Pancreas (tissue), 10 donors: ENCODE measurements at regions not wholly inside any gene's neighbourhood (a gene's known extent, or its start where the extent isn't known, plus 50 kb on each side); places are given as distances from the start of the nearest gene placed in this dataset.
"Not testable (repeated sequence)": the region's sequence is repeated elsewhere in the genome, so short reads cannot be mapped to it uniquely, and the experiment has no call there.

Experiments used
- ATAC-seq, 4 donors: fragments of 200-7000 bp; cut with Tn5 transposase; one replicate each; pipeline versions ENCODE4 v1.8.0 to v1.9.1; 2020; ENCODE audit warnings: mild to moderate bottlenecking in 4 of 4, moderate library complexity in 4 of 4
- DNase-seq, 6 donors: peaks; one replicate each; pipeline ENCODE4 v3.0.0-alpha.2; 2020
- FAIRE-seq: peaks from 2 replicates; lab custom pipeline; 2012; peaks lifted over from hg19 to GRCh38; lab: Jason Lieb, UNC
- H3K27ac ChIP-seq, 4 donors: fragments of 200-600 bp; sonication (generic); 1 replicate in 3 of 4; 2 replicates in 1 of 4; pipeline versions ENCODE4 v1.5.0 to v1.8.0; 2020
- H3K27me3 ChIP-seq, 4 donors: fragments of 200-600 bp; one replicate each; pipeline ENCODE4 v1.8.0; 2021
- H3K36me3 ChIP-seq, 3 donors: fragments of 200-600 bp; sonication (generic) in 1 of 3; one replicate each; pipeline versions ENCODE4 v1.5.0 to v1.8.0; 2020 to 2021
- H3K4me1 ChIP-seq, 3 donors: fragments of 200-600 bp; one replicate each; pipeline ENCODE4 v1.8.0; 2021
- H3K4me3 ChIP-seq, 4 donors: fragments of 200-600 bp; sonication (generic) in 2 of 4; one replicate each; pipeline versions ENCODE4 v1.5.0 to v1.8.0; 2020 to 2021
- H3K9me3 ChIP-seq, 4 donors: fragments of 200-600 bp; one replicate each; pipeline ENCODE4 v1.8.0; 2021
- WGBS, 2 donors: extraction: QIAGEN DNeasy Blood & Tissue Kit; methylation state at CpG; one replicate each; pipeline ENCODE4 v1.1.7; 2013; 5-methylcytosine and 5-hydroxymethylcytosine counted together
- intact Hi-C, 3 donors: fragments of 100-400 bp; cut with DNase I; formaldehyde crosslinking; loops; one replicate each; pipeline versions ENCODE4 v1.11.1 to v1.14.2; 2022
- TF ChIP-seq, protein P1 (sequence below), 4 donors: fragments of 200-600 bp; sonication (generic) in 3 of 4; IDR thresholded peaks; one replicate each; pipeline versions ENCODE4 v1.5.0 to v1.8.0; 2021; ENCODE audit warnings: antibody characterized with exemption in 4 of 4
- donor health status: healthy with polysubstance abuse.
- donor health status: DM: no; HTN: no; CAD: no; lungs with moderate emphysema.
- donor health status: DM: no; HTN: no; CAD: no.
- donor health status: control.
- donor health status: control.
- donor health status: Bipolar disorder and iron deficiency.
- donor health status: DM: yes; HTN: yes; CAD: no.
- donor health status: DM: no; HTN: no; CAD: no.
- donor health status: DM: no; HTN: no; CAD: no.
- donor health status: DM: yes; HTN: yes; CAD: no.

DNA sequence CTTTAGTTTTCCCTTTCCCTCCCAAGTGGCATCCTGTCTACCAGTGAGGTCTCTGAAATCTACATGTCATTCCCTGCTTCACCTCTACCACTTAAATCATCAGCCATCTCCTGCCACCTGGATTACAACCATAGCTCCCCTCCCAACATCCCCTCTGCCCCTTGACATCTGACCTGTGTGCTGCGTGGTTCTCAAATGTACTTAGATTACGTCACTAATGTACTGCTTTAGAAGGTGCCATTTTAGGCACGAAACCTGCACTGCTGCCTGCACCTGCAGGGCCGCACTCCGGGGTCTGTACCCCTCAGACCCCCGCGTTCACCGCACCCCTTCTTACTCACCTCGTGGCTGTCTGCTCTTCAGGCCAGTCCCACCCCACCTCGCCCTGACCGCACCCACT is 395.1 kb upstream of the MYT1L start:
- 68 to 84% methylated on average over 11 of the region's 11 CpGs for WGBS, 2 donors
- no peaks in the 10 kb centered on the region for H3K4me1 ChIP-seq
- H3K9me3 ChIP-seq = no peaks in the 10 kb centered on the region
- ATAC-seq (no peak), FAIRE-seq (no peak), DNase-seq (no peak)
- TF ChIP-seq, protein P1, sequence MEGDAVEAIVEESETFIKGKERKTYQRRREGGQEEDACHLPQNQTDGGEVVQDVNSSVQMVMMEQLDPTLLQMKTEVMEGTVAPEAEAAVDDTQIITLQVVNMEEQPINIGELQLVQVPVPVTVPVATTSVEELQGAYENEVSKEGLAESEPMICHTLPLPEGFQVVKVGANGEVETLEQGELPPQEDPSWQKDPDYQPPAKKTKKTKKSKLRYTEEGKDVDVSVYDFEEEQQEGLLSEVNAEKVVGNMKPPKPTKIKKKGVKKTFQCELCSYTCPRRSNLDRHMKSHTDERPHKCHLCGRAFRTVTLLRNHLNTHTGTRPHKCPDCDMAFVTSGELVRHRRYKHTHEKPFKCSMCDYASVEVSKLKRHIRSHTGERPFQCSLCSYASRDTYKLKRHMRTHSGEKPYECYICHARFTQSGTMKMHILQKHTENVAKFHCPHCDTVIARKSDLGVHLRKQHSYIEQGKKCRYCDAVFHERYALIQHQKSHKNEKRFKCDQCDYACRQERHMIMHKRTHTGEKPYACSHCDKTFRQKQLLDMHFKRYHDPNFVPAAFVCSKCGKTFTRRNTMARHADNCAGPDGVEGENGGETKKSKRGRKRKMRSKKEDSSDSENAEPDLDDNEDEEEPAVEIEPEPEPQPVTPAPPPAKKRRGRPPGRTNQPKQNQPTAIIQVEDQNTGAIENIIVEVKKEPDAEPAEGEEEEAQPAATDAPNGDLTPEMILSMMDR (IDR thresholded peaks at IDR 0.05) = no peak
- H3K36me3 ChIP-seq = no peaks in the 10 kb centered on the region
- no peaks in the 10 kb centered on the region for H3K27me3 ChIP-seq
- no peak overlapping the region for H3K27ac ChIP-seq
- intact Hi-C loops = no loop called here
- H3K4me3 ChIP-seq = no peak overlapping the region

DNA sequence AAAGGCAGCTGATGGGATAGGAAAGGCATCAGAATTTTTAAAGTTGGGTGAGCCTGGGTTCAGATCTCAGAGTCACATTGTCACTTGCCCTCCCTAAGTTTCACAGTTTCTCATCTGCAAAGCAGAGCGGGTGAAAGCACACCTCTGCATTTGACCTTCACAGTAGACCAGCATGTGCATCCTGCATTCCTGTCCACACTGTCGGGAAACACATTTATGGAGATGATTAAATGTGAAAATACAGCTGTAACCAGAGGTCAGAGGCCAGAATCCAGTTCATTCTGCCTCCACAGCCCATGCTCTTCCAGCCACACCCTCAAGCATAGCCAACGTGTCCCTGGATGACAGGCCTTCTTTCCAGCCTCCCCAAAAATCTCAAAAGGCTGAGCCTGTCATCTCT is 392.0 kb upstream of the MYT1L start:
- ATAC-seq (no peak), FAIRE-seq (no peak), DNase-seq (no peak)
- 45 to 46% methylated on average over 3 of the region's 3 CpGs for WGBS, 2 donors
- Histone ChIP-seq H3K27ac (no peak overlapping the region), H3K27me3 (no peaks in the 10 kb centered on the region), H3K9me3 (no peaks in the 10 kb centered on the region), H3K4me1 (no peaks in the 10 kb centered on the region), H3K4me3 (no peak overlapping the region), H3K36me3 (no peaks in the 10 kb centered on the region)
- intact Hi-C loops = no loop called here
- TF ChIP-seq, protein P1 (IDR thresholded peaks at IDR 0.05) = no peak

DNA sequence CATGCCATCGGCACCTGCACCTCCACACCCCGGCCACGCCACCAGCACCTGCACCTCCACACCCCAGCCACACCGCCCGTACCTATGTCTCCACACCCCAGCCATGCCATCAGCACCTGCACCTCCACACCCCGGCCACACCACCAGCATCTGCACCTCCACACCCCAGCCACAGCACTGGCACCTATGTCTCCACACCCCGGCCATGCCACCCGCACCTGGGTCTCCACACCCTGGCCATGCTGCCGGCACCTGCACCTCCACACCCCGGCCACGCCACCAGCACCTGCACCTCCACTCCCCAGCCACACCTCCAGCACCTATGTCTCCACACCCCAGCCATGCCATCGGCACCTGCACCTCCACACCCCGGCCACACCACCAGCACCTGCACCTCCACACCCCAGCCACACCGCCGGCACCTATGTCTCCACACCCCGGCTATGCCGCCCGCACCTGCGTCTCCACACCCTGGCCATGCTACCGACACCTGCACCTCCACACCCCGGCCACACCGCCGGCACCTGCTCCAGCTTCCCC is 390.3 kb upstream of the MYT1L start:
- Histone ChIP-seq H3K4me1 (no peaks in the 10 kb centered on the region), H3K36me3 (no peaks in the 10 kb centered on the region), H3K4me3 (no peak overlapping the region), H3K27me3 (no peaks in the 10 kb centered on the region), H3K27ac (no peak overlapping the region), H3K9me3 (no peaks in the 10 kb centered on the region)
- FAIRE-seq (no peak), ATAC-seq (no peak), DNase-seq (no peak)
- 72 to 84% methylated on average over 23 of the region's 23 CpGs for WGBS, 2 donors
- intact Hi-C loops = no loop called here
- TF ChIP-seq, protein P1 (IDR thresholded peaks at IDR 0.05) = no peak

DNA sequence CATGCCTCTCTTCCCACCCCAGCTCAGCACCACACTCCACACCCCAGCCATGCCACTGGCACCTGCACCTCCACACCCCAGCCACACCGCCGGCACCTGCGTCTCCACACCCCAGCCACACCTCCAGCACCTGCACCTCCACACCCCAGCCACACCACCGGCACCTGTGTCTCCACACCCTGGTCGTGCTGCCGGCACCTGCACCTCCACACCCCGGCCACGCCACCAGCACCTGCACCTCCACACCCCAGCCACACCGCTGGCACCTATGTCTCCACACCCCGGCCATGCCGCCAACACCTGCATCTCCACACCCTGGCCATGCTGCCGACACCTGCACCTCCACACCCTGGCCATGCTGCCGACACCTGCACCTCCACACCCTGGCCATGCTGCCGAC is 389.7 kb upstream of the MYT1L start:
- ATAC-seq, H3K4me1 ChIP-seq, H3K27ac ChIP-seq, H3K4me3 ChIP-seq, FAIRE-seq, DNase-seq, H3K9me3 ChIP-seq, H3K36me3 ChIP-seq, intact Hi-C loops, H3K27me3 ChIP-seq: not testable (repeated sequence)
- 73 to 74% methylated on average over 11 to 14 of the region's 14 CpGs for WGBS, 2 donors

DNA sequence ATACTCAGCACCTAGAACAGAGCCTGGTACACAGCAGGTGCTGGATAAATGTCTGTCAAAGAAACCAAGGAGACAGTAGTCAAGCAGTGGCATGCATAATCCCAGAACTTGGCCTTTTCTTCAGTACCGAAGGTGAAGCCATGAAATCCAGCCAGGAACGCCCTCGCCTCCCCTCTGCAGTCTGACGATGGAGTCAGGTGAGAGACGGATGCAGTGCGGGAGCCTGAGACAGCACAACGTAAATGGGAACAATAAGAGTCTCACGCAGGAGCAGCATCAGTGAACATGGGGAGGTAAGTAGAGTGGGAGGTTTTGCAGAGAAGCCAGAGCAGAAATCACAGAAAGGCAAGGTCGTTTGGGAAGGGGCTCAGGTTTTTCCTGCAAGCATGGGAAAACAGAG is 389.3 kb upstream of the MYT1L start:
- DNase-seq = no peak
- Histone ChIP-seq H3K27ac (no peak overlapping the region), H3K4me3 (no peak overlapping the region), H3K9me3 (no peaks in the 10 kb centered on the region), H3K4me1 (no peaks in the 10 kb centered on the region), H3K27me3 (no peaks in the 10 kb centered on the region), H3K36me3 (no peaks in the 10 kb centered on the region)
- TF ChIP-seq, protein P1 (IDR thresholded peaks at IDR 0.05) = no peak
- ATAC-seq = no peak
- 53 to 67% methylated on average over 9 of the region's 9 CpGs for WGBS, 2 donors
- intact Hi-C loops = no loop called here
- FAIRE-seq = no peak
